ENCODE measurements at regions not wholly inside any gene's neighbourhood (a gene's known extent, or its start where the extent isn't known, plus 50 kb on each side); places are given as distances from the start of the nearest gene placed in this dataset.

- no peak for TF ChIP-seq POLR2A (IDR thresholded peaks at IDR 0.05)
- TF ChIP-seq, protein P1, sequence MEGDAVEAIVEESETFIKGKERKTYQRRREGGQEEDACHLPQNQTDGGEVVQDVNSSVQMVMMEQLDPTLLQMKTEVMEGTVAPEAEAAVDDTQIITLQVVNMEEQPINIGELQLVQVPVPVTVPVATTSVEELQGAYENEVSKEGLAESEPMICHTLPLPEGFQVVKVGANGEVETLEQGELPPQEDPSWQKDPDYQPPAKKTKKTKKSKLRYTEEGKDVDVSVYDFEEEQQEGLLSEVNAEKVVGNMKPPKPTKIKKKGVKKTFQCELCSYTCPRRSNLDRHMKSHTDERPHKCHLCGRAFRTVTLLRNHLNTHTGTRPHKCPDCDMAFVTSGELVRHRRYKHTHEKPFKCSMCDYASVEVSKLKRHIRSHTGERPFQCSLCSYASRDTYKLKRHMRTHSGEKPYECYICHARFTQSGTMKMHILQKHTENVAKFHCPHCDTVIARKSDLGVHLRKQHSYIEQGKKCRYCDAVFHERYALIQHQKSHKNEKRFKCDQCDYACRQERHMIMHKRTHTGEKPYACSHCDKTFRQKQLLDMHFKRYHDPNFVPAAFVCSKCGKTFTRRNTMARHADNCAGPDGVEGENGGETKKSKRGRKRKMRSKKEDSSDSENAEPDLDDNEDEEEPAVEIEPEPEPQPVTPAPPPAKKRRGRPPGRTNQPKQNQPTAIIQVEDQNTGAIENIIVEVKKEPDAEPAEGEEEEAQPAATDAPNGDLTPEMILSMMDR (IDR thresholded peaks at IDR 0.05): no peak
These were observed 264.7 kb upstream of the ROPN1 start for GRCh38 chr3:124256599-124256998.
